ENCODE measurements at regions not wholly inside any gene's neighbourhood (a gene's known extent, or its start where the extent isn't known, plus 50 kb on each side); places are given as distances from the start of the nearest gene placed in this dataset.
"Not testable (repeated sequence)": the region's sequence is repeated elsewhere in the genome, so short reads cannot be mapped to it uniquely, and the experiment has no call there.

DNA sequence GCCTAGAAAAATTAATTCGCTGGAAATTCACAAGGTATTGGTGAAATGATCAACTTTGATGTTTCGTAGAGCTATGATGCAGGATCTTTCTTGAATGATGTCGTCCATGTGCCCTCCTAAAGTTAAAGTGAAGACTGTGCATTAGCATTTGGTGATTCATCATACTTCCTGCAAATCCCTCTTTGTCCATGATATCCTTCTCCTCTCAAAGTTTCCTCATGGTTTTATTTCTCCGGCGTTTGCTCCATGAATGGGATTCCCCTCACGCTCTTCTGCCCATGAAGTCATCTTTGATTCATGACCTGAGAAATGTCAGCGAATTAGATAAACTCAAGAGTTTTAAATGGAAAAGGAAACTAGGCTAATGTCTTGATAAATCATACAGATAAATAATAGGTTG is 372.7 kb downstream of the PSAT1 start:
- DNase-seq = no peak

DNA sequence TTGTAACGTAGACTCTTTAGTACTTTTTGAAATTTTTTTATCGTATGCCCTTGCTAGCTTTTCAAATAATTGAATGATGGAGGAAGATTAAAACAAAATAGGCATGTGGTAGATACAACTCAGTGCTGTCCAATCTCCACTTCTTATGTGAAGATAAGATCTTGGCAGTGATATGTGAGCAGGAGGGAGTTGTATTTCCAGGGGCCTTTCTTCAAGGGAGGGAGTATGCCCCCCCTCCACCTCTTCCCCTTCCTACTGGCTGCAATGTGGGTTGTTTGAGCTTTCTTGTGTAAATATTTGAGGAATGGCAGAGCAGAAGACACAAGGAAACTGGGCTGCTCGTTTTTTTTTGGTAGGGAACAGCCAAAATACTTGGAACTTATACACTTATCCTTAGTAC is 374.9 kb downstream of the PSAT1 start:
- no peak for DNase-seq

DNA sequence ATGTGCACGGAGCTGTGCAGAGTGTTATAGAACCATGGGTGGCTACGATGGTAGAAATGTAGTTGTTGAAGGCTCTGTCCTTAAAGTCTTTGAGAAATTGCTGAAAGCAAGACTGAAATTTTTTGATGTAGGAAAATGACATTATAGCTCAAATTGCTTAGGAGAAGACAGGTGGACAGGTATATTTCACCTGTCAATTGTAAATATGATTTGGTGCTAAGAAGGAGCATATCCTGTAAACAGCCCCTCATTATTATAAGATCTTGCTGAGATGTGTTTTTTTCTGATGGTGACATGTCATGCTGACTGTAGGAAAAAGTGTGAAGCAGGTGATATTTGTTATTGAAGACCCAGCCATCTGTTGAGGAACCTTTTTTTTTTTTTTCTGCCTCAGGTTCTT is 377.9 kb downstream of the PSAT1 start:
- no peak for DNase-seq

DNA sequence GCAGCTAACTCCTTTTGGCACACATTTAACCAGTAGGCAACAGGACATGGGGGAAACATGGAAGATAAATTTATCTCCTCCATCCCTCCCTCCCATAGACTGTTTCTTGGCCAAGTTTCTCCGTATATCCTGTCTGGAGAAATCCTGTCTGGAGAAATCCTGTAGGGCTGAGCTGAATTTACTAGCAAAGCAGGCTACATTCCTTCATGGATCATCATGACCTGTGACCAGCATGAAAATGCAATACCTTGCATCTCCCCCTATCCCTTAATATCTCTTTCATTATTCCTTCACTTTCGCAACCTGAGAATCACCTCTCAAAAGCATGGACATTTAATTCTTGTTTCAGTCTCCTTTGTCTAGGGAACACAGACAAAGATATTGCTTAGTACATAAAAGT is 379.1 kb downstream of the PSAT1 start:
- DNase-seq = no peak

DNA sequence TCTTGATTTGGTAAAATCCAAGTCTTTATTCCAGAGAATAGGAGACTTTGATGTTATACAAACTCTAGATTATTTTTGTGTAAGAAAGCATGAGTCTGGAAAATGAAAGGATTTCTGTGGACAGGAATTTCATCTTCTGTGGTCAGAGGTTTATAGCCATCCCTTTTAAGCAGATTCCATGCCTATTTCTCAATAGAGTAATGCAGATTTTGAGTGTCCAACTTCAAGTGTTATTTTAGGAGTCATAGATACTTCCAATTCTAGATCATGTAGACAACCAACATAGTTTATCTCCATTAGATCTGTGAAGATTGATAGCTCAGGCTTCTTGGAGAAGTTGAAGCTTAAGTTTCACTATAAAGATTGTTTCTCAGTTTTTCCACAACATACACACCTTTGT is 379.7 kb downstream of the PSAT1 start:
- DNase-seq = no peak

DNA sequence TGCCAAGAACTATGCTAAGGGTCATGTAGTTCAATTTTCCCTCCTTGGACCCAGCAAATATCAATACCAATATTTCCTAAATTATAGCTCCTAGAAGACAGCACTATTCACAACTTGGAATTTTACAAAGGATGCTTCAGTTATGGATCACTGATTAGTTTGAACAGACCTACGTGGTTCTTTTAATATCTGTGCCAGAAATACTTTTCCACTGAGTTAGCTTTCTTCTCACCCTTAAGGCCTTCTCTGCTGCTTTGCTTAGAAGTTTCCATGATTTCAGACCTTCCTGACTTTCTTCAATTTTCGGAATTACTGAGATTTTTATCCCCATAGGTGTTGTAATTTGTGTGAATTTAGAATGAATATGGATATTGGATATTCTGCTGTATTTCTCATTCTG is 380.4 kb downstream of the PSAT1 start:
- DNase-seq = no peak

DNA sequence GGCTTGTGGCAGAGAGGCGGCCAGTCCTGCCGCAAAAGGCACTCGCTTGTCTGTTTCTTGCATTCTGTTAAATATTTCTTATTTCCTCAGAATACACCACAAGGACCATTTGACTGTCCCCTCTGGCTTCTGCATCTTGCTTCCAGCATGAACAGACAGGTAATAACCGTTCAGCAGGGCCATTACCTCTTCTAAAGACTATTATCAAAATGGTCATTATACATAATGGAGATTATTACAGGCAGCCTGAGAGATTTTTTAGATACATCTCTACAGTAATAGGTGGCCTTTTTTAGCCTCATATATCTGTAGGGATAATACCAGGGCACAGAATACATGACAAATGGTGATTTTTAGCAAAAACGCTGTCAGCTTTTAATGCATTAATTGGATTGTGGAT is 382.0 kb downstream of the PSAT1 start:
- DNase-seq = no peak

DNA sequence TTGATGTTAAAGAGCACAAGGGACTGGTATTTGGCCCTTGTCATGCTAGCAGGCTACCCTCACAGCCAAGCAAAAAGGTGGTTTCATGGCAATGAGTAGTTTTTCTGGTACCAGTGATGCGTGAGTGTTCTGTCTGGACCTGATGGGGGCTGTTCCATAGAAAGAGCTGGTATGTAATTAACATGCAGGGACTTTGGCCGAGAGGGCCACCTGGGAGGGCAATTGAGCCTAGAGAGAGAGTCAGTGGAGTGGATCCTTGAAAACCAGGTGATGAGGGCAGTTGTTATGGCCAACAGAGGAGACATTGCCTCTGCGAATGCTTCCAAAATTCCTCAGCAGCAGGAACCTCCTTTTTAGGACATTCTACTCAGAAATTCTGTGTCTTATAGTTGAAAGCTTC is 383.3 kb downstream of the PSAT1 start:
- no peak for DNase-seq

DNA sequence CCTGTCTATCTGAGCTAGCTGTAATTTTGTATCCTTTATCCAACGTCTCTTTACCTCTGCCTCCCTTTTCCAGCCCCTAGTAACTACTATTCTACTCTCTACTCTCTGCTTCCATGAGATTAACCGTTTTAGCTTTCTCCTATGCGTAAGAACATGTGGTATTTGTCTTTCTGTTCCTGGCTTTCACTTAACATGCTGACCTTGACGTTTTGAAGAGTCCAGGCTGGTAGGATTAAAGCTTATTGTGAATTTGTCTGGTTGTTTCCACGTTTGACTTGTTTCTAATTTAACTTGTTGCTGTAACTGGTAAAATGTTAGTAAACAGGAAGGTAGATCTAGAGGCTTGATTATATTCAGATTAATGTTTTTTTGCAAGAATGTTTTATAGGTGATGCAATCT is 385.3 kb downstream of the PSAT1 start:
- DNase-seq = no peak

DNA sequence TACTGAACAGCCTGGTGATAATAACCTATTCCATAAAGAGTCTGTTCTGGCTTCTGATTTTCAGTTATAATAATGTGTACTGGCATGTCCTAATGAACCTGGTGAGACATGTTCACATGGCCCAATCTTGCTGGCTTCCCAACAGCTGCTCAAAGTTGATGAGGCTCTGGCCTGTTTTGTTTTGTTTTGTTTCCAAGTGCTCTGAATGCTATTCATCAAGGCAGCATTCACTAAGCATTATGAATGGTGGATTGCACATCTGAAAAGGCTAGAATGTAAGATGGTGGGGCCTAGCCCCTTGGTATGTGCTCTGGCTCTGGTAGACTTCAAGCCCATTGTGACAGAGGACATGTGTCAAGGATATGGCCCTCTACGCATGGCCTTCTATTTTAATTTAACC is 388.5 kb downstream of the PSAT1 start:
- no peak for DNase-seq

DNA sequence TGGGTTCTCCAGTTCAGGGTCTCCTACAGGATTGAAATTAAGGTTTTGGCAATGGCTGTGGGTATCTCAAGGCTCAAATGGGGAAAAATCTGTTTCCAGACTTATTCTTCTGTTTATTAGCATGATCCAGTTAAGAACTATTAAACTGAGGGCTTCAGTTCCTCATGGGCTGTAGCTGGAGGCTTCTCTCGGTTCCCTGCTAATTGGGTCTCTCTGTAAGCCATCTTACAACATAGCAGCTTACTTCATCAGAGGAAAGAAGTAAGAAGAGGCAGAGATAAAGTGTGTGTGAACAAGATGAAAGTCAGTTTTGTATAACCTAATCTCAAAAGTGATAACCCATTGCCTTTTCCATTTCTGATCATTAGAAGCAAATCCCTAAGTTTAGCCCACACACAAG is 391.9 kb downstream of the PSAT1 start:
- DNase-seq = no peak

DNA sequence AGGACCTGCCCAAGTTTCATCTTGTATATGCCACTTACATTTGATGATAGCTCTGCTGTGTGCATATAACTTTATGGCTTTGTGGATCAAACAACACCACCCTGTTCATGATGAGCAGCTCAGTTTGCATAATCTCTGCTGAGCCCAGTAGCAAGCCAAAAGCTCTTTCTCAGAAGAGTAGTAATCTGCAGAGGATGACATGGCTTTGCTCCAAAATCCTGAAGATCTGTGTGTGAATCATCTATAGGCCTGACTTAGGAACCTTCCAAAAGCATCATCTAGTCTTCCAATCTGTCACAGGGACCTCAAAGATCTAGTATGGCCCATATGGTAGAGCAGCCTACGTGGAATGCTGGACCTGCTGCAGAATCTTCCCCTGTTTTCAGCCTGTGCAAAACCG is 394.6 kb downstream of the PSAT1 start:
- DNase-seq = no peak

DNA sequence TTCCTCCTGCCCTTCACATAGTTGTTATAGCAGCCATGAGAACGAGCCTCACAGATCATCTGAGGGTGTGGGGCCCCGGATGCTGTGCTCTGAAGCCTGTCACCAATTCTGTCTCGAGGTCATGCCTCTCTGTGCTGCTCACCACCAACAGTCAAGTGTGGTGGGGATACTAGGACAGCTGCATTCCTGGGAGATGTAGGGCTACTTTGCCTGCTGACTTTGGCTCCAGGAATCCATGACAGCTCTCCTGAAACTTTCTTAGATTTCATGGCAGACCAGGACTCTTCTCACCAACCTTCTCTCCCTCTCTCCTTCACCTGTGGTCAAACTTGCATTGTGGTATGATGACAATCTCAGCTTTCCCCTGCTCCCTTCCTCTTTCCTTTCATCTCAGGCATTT is 395.9 kb downstream of the PSAT1 start:
- DNase-seq = no peak

DNA sequence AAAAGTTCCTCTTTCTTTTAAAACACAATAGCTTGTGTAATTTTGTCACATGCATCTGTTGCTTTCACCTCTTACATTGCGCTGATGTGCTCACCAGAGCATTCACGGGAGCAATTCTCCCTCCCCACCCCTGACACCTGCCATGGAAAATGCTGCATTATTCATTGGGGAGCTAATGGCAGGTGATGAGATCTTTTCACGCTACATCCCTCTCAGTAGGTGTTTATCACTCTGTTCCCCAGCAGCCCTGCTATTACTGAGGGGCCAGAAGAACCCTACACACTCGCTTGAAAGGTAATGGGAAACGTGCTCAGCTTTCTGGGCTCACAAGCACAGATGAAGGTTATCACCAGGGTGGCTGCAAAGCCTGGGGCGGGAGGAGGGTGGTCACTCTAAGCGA is 398.0 kb downstream of the PSAT1 start:
- DNase-seq = no peak

DNA sequence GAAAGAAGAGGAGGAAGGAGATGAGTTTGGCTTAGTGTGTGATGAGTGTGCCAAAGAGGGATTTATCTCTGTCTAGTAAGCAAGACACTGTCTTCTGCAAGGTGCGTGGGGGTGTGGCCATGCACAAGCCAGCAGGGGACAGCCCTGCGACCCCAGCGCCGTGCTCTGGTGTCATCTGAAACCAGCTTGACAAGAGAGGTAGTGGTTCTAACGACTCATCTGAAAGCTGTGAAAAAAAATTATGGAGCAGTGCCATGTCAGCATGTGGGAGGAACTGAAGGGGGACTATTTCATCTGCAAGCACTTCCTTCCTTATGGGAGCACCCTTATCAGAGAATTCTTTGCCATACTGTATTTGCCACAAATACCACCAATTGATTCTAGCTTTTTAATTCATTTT is 398.6 kb downstream of the PSAT1 start:
- DNase-seq = no peak

DNA sequence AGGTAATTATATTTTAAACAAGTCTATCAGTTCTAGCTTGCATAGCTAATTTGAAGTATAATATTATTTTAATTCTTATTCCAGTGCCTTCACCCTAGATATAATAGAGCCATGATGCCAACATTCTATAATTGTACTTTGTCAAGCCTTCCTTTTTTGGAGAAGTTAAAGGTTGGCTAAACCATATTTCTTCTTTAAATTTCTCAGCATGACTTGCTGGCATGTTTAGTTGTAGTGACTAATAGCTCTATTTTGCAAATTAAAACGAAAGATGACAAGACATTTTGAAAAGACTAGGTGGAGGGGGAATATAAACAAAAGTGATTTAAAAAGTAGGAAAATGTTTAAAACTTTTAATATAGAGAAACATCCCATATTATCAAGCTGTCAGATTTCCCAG is 400.7 kb downstream of the PSAT1 start:
- DNase-seq = no peak

DNA sequence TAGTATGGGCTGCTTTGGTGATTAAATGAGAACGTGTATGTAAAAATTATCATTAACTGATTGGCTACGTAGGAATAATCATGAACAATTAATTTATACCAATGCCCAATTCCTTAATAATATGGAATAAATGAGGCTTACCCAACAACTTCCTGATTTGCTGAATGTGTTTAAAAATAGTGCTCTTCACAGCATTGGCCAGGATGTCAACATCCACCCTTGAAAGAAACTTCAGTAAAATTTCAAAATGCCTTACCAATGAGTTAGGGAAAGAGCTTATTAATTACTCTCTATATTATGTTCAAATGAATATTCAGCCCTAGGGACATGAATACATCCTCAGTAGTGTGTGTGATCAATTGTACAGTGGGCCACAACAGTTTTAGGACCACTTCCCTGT is 401.4 kb downstream of the PSAT1 start:
- DNase-seq = no peak

DNA sequence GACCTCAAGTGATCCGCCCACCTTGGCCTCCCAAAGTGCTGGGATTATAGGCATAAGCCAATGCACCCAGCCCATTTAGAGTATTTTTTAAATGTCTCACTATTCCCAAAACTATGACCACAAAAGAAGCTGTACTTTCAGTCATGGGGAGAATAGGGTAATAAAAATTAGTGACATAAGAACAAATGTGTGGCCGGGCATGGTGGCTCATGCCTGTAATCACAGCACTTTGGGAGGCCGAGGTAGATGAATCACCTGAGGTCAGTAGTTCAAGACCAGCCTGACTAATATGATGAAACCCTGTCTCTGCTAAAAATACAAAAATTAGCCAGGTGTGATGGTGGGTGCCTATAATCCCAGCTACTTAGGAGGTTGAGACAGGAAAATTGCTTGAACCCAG is 402.3 kb downstream of the PSAT1 start:
- DNase-seq = not testable (repeated sequence)

DNA sequence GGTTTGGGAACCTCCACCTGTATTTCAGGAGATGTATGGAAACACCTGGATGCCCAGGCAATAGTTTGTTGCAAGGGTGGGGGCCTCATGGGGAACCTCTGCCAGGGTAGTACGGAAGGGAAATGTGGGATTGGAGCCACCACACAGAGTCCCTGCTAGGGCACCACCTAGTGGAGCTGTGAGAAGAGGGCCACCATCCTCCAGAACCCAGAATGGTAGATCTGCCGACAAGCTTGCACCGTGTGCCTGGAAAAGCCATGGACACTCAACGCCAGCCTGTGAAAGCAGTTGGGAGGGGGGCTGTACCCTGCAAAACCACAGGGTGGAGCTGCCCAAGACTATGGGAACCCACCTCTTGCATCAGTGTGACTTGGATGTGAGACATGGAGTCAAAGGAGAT is 407.2 kb downstream of the PSAT1 start:
- DNase-seq = not testable (repeated sequence)

DNA sequence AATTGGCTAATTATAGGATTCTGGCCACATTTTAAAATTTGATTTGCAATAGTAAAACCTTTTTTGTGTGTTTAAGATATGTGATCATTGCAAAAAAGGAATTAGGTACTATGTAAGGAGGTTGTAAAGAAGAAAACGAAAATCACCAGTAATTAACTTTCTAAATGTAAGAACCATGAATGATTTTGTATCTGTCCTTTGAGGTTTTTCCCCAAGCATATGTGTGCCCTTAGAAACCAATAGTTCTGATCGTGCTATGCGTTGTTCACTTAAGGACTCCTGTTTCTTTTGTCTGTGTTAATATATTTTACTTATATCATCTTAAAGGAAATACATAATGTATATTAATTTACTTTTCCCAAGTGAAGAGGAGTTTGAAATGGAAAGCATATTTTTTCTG is 410.2 kb downstream of the PSAT1 start:
- no peak for DNase-seq

DNA sequence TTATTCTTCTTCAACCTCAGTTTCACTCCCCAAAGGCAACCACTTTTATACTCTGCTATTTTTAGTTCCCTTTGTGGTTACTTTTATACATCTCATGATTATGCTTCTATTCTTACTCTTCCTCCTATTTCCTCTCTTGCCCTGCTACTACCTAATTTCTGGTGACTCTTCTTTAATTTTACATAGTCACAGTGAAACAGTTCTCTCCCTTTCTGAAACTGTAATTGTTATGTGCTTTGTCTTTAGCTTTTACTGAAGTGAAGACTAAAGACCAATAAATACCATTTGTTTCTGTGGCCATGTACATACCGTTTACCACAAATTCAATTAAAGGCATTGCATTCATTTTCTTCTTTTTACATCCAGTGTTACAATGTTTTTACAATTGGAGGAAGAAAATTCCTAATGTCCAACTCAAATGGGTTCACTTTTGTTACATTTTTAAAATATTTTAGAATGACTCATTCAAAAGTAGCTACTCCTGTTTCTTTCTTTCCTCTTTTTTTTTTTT is 410.6 kb downstream of the PSAT1 start:
- DNase-seq = no peak

DNA sequence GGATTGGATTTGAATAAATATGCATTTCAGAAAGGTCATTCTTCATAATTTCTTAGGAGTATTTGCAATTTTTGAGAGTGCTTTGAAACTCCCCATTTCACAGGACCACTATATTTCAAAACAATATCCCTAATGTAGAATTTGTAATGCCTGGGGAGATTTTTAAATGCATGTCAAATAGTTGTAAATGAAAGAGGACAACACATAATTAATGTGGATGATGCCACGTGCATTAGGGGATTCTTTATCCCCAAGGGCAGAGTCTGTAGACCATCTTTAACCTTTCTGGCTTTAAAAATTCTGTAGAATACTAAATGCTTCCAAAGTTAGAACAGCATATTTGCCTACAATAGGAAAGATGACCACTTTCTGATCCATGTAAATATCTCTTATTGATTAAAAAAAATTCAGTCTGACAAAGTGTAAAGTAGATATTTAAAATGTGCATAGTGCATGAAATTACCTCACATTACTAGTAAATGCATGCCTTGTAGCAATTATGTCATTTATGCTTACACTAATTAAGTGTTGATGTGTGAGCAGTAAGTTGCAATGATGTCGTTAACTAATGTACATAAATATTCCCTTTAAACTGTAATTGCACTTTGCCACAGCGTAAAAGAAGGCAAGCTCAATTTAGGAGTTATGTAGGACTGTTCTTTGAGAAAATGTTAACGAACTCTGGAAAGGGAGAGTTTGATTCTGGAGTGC is 416.1 kb downstream of the PSAT1 start:
- no peak for DNase-seq

DNA sequence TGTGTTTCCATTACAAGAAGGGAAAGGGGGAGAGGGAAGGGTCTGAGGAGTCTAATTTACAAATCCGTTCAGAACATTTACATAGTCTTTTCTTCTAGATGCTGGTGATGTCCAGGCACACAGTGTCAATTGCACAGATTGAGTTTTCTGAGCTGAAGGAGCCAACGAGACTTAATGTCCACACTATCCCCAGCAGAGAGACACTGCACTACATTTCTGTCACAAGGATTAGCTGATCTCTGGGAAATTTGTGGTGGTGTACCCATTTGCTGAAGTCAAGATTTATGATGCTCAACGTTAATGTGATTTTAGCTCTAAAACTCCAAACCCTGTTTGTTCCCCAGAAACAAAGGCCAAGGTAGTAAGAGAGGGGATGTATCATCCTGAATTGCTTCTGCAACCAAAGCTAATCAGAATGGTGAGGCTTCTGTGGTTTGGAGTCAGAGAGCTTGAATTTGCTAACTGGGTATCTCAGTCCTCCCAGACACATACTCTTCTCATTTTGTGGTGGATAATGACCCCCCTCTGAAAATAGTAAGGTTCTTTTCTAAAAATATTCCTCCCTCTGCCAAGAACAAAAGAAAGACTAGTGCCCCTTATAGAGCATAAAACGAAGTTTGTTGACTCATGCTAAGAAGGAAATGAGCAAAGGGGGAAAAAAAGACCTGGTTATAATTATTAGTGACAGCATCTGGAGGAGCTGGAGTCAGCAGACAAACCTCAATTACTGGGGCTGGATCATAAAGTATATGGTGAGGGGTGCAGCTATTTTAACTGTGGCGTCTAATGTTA is 416.9 kb downstream of the PSAT1 start:
- DNase-seq = no peak

DNA sequence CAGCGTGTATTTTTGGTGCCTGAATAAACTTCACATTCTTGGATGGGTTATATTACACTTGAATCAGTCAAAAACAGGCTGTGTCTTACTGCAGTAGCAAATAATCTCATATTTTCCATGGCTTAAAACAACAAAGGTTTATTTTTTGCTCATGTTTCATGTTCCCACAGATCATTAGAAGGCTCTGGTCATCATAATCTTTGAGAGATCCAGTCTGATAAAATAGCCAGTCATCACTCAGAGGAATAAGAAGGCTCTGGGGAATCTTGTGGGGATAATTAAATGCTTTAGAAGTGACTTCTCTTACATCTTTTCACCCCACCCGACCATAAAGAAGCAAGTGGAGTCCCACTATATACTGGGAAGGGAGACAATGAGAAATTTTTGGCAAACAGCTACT is 417.7 kb downstream of the PSAT1 start:
- no peak for DNase-seq
